GM19351 (cell line): ENCODE measurements at regions not wholly inside any gene's neighbourhood (a gene's known extent, or its start where the extent isn't known, plus 50 kb on each side); places are given as distances from the start of the nearest gene placed in this dataset.
"Not testable (repeated sequence)": the region's sequence is repeated elsewhere in the genome, so short reads cannot be mapped to it uniquely, and the experiment has no call there.

Source experiments
- ATAC-seq: cut with Tn5 transposase; IDR thresholded peaks from one replicate; pipeline ENCODE4 v1.9.1; 2021; ENCODE audit warnings: mild to moderate bottlenecking, moderate library complexity; ENCODE audit not compliant: unreplicated experiment

DNA sequence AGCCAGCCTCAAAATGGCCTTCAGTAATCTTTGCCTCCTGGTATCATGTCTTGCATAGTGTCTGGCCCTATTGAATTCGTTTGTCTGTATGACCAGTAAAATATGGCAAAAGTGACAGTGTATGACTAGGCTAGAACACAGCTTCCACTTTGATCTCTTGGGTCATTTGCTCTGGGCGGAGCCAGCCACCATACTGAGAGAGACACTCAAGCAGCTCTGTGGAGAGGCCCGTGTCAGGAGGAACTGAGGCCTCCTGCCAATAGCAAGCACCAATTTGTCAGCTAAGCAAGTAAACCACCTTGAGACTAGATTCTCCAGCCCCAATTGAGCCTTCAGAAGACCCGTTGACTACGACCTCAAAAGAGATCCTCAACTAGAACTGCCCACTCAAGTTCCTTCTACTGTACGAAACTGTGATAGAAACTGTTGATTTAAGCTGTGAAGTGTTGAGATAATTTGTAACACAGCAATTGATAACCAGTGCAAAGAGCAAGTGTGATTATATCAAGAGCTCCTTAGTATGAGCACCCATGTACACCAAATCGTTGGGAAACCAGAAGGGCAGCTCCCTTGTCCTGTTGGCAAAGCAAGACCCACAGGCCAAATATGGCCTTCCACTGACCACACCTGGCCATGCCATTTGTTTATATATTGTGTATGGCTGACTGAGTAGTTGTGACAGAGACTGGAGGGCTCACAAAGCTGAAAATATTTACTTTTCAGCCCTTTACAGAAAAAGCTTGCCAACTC is 52.7 kb upstream of the SERBP1 start:
- ATAC-seq, result no peak

GRCh38 chr1:67484492-67484891 is 54.3 kb upstream of the SERBP1 start:
- ATAC-seq, result no peak

DNA sequence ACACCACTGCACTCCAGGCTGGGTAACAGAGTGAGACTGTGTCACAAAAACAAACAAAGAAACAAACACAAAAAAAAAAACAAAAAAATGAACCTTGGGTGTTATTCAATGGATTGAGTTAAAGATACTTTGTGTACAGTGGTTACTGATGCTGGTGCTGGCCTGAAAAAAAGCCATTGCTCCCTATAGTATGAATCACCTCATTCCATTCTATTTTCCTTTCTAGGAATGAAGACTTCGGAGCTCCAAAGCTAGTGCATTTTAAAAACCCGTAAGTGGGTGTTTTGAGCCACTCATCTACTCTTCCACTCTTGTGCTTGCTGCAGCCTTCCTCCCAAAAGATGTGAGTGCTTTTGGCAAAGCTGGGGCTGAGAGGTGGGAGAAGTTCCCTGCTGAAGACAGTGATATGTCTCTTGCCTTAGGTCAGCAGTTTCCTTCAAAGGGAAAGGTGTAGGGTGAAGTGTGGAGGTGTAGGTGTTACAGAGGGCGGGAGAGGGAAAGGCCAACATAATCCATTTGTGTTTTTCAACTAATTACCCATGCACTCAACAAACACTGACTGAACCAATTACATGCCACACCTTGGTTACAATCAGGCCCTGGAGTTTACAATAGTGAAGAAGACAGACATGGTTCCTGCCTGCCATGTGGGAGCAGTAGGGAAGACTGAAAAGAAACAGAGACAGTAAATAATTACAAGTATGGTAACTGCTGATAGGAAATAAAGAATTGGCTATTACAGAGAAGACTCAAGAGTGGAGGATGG is 55.0 kb upstream of the SERBP1 start:
- ATAC-seq, result no peak

- peak; percentile 94 for ATAC-seq
Measured at GRCh38 chr1:67489643-67490042, 59.4 kb upstream of the SERBP1 start.

GRCh38 chr1:67491280-67491679 is 61.1 kb upstream of the SERBP1 start:
- ATAC-seq, result no peak

DNA sequence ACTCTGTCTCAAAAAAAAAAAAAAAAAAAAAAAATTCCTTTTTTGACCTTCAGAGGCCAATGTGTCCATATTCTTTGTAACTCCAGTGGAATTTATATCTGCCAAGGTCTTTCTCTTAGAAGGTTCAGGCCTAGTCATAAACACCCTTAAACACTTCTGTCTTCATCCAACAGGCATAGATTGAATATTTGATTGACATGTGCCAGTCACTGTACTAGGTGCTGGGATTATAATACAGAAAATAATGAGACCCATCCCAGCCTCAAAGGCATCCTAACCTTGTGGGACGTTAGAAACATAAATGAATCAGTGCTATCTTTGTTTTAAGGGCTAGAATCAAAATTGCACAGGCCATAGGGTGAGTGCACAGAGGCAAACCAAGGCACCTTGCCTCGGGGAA is 62.9 kb upstream of the SERBP1 start:
- no peak for ATAC-seq

DNA sequence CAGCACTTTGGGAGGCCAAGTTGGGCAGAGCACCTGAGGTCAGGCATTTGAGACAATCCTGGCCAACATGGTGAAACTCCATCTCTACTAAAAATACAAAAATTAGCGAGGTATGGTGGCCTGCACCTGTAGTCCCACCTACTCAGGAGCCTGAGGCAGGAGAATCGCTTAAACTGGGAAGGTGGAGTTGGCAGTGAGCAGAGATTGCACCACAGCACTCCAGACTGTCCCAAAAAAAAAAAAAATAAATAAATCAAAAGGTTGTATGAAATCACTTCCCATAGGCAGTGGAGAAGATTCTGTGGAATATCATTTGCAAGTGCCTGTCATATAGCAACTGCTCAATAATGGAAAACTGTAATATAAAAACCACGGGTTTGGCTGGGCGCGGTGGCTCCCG is 65.1 kb upstream of the SERBP1 start:
- no peak for ATAC-seq

DNA sequence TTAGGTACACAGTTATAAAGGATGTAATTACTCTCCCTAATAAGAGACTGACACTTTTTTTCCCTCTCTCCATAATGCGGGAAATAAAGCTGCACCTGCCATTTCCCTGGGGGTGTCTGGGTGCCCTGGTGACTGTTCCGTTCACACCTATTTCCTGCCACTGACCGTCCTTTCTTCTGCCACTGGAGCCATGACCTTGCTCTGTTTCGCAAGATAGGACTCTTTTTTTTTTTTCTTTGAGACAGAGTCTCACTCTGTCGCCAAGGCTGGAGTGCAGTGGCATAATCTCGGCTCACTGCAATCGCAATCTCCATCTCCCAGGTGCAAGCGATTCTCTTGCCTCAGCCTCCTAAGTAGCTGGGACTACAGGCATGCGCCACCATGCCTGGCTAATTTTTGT is 66.1 kb upstream of the SERBP1 start:
- no peak for ATAC-seq

DNA sequence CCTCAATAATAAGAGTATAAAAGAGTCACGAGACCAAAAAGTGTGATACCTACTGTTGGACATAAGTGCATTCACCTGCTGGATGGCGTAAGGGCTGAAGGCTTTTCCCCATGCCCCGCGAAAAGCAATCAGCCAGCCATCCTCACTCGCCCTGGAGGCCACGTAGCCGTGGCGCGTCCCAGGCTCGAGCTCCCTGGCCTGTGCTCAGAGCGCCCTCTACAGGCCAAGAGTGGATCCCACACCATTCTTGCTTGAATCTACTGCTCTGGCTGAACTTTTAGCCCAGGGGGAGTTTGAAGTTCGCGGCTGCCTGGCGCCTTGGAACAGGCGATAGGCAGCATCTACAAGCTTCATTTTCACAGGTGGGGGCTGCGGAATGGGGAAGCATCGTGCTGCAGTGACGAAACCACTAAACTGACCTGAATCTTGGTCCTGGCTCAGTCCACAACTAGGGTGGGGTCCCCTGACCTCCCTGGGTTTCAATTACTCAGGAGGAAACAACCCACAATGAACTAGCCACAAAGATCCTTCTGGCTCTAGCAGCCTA is 70.3 kb upstream of the SERBP1 start:
- ATAC-seq, result peak; percentile 99

DNA sequence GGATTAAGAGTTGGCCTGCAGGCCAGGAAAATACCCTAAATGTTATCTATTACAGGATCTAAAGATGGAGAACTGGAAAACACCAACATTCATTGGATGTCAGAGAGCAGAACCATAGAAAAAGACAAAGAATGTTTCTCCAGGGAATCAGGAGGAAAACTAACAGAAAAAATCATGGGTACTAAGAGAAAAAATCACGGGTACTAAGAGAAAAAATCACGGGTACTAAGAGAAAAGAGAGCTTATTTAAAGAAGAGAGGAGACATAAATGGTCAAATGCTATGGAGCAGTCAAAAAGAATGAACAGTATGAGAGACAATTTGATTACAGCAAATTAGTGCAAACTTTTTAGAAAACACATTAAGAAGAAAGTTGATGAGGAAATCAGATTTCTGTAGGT is 73.8 kb upstream of the SERBP1 start:
- no peak for ATAC-seq

- not testable (repeated sequence) for ATAC-seq
Measured at GRCh38 chr1:67513392-67514294, 83.4 kb upstream of the SERBP1 start.

DNA sequence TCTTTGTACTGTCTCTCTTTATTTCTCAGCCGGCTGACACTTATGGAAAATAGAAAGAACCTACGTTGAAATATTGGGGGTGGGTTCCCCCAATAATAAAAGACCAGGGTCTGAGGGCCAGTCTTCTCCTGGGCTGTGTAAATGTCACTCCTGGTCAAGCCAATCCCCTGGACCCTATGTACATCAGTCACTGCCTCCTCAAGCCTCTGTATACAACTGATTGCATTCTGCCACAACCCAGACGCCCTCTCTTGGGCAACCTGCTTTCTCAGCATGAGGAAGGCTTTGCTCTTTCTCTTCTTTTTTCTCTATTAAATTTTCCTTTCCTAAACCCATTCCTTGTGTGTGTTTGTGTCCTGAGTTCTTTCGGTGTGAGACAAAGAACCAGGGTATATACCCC is 84.1 kb upstream of the SERBP1 start:
- no peak for ATAC-seq

- no peak for ATAC-seq
Measured at GRCh38 chr1:67514786-67515185, 84.6 kb upstream of the SERBP1 start.

GRCh38 chr1:67515324-67516080 is 85.3 kb upstream of the SERBP1 start:
- no peak for ATAC-seq

DNA sequence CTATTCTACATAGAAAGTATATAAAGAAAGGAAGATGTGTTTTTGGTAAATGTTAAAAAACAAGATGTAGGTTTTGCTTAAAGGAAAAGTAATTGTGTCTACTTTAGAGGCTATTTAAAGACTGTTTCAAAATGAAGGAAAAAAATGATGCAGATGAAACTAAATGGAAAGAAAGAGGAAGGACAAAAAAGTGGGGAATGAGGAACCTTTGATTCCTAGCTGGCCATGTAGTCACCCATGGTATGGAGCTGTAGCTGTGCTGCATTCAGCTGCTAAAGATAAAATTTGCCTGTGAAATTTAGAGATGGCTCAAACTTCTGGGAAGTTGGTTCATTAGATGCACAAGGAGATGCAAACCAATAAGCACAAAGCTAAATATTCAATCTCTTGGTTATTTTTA is 86.8 kb upstream of the SERBP1 start:
- ATAC-seq, result no peak

- ATAC-seq, result no peak
Measured at GRCh38 chr1:67522001-67522441, 91.8 kb upstream of the SERBP1 start.

DNA sequence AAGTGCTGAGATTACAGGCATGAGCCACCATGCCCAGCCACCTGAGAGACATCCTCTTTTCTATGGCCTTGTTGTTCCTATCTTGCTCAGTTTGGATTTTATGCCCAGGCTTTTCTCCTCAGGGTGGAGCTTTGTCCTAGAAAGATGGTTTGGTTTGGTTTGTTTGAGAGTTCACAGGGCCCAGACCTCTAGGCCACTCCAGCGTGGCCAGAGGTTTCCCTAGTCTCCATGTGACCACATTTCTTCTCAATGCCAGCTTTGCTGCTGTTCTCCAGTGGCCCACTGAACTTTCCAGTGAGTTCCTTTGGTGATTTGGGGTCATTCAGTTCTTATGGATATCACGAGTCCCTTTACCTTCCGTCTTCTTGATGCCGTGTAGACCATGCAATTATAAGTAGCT is 92.6 kb upstream of the SERBP1 start:
- no peak for ATAC-seq

GRCh38 chr1:67524143-67525052 is 94.2 kb upstream of the SERBP1 start:
- ATAC-seq, result no peak

DNA sequence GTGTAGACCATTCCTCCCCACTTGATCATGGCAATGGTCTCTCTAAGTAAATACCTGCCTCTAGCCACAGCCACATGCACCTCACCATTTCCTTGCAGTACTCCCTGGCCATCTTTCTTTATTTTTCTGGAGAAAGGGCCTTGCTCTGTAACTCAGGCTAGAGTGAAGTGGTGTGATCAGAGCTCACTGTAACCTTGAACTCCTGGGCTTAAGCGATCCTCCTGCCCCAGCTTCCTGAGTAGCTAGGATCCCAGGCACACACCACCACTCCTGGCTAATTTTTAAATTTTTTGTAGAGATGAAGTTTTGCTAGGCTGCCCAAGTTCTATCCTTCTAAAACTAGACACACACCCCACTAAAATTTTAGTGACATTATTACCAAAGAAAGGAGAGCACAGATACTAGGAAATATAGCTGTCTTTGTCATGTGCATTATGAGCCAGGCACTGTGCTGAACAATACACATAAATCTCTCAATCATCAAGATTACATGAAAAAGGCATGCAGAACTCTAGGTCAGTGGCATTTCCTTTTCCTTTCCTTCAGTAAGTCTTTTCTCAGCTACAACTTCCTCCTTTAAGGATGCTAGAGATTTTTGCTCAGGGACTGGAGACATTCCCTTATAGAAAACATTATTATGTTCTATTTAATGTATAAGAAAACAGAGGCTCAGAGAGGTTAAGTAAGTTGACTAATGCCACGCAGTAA is 95.0 kb upstream of the SERBP1 start:
- ATAC-seq, result no peak
